Thoracic aorta (tissue), 2 donors: ENCODE measurements at regions not wholly inside any gene's neighbourhood (a gene's known extent, or its start where the extent isn't known, plus 50 kb on each side); places are given as distances from the start of the nearest gene placed in this dataset.

Experiments used
- ATAC-seq: fragments of 150-250 bp; one replicate; pipeline ENCODE4 v1.8.0; 2017; ENCODE audit warnings: low read depth; ENCODE audit not compliant: insufficient number of reproducible peaks, low FRiP score
- DNase-seq: peaks from one replicate; pipeline ENCODE4 v3.0.0-alpha.2; 2020; ENCODE audit warnings: low spot score
- H3K27ac ChIP-seq, 2 donors: fragments of 200-600 bp; sonication (generic); 1 replicate in 1 of 2; 2 replicates in 1 of 2; pipeline ENCODE4 v1.5.1; 2016; ENCODE audit warnings: mild to moderate bottlenecking in 2 of 2, moderate library complexity in 2 of 2
- H3K27me3 ChIP-seq: fragments of 200-600 bp; sonication (generic); replicated peaks from 2 replicates; pipeline ENCODE4 v1.6.0; 2016; ENCODE audit warnings: mild to moderate bottlenecking; ENCODE audit not compliant: insufficient read depth
- H3K36me3 ChIP-seq: fragments of 200-600 bp; sonication (generic); one replicate; pipeline ENCODE4 v1.5.1; 2016
- H3K4me1 ChIP-seq, 2 donors: fragments of 200-600 bp; sonication (generic); 1 replicate in 1 of 2; 2 replicates in 1 of 2; pipeline versions ENCODE4 v1.5.1 to v1.6.0; 2016; ENCODE audit warnings: low read depth in 2 of 2, mild to moderate bottlenecking in 1 of 2; ENCODE audit not compliant: control insufficient read depth in 1 of 2
- H3K4me3 ChIP-seq: fragments of 200-600 bp; sonication (generic); 2 replicates; pipeline ENCODE4 v1.5.1; 2016; ENCODE audit warnings: mild to moderate bottlenecking
- H3K9me3 ChIP-seq: fragments of 200-600 bp; sonication (generic); 2 replicates; pipeline ENCODE4 v1.5.1; 2016
- CTCF ChIP-seq: fragments of 200-600 bp; sonication (generic); IDR thresholded peaks from one replicate; pipeline ENCODE4 v1.5.1; 2019; ENCODE audit warnings: antibody characterized with exemption

GRCh38 chr13:111527614-111528229, 207.3 kb downstream of the TEX29 start:
- Histone ChIP-seq H3K27ac (no peak overlapping the region), H3K4me1 (no peaks in the 10 kb centered on the region), H3K9me3 (no peaks in the 10 kb centered on the region), H3K4me3 (no peak overlapping the region), H3K36me3 (no peaks in the 10 kb centered on the region), H3K27me3 (no peaks in the 10 kb centered on the region)
- no peak for DNase-seq
- ATAC-seq, result no peak
- TF ChIP-seq CTCF, result no peak

- H3K9me3 ChIP-seq, result no peaks in the 10 kb centered on the region
- no peak for ATAC-seq
- DNase-seq, result no peak
- no peak overlapping the region for H3K27ac ChIP-seq
- TF ChIP-seq CTCF, result no peak
- no peak overlapping the region for H3K4me3 ChIP-seq
- H3K36me3 ChIP-seq, result no peaks in the 10 kb centered on the region
- no peaks in the 10 kb centered on the region for H3K27me3 ChIP-seq
- no peaks in the 10 kb centered on the region for H3K4me1 ChIP-seq
Measured at GRCh38 chr13:111528513-111528912, 208.1 kb downstream of the TEX29 start.

- H3K4me1 ChIP-seq, result no peaks in the 10 kb centered on the region
Measured at GRCh38 chr13:111530137-111530870, 209.9 kb downstream of the TEX29 start.

DNA sequence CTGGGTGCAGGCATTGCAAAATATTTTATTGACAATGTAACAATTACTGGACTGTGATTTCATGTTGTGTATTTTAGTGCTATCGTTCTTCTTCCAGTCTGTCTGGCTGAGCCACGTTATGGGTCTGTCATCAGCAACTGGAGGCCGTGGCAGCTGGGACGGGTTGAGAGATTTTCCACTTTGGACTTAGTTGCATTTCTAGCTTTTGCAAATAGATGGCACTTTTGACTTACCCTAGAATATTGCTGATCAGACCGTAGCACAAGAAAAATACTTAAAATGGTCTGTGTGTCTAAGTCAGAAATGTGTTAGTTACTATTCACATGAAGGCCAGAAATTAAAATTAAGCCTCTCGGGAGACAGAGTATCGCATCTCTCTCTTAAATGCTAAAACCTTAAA, 211.1 kb downstream of the TEX29 start:
- no peak for ATAC-seq
- TF ChIP-seq CTCF, result no peak
- DNase-seq, result no peak
- no peaks in the 10 kb centered on the region for H3K4me1 ChIP-seq
- no peak overlapping the region for H3K4me3 ChIP-seq
- H3K36me3 ChIP-seq, result no peaks in the 10 kb centered on the region
- no peak overlapping the region for H3K27ac ChIP-seq
- no peaks in the 10 kb centered on the region for H3K9me3 ChIP-seq
- H3K27me3 ChIP-seq, result no peaks in the 10 kb centered on the region

More at GRCh38 chr13:111530137-111530870, 209.9 kb downstream of the TEX29 start:
- H3K27me3 ChIP-seq, result no peaks in the 10 kb centered on the region
- DNase-seq (no peak), ATAC-seq (no peak)
- no peak for TF ChIP-seq CTCF
- no peak overlapping the region for H3K4me3 ChIP-seq
- no peak overlapping the region for H3K27ac ChIP-seq
- H3K9me3 ChIP-seq, result no peaks in the 10 kb centered on the region
- no peaks in the 10 kb centered on the region for H3K36me3 ChIP-seq

DNA sequence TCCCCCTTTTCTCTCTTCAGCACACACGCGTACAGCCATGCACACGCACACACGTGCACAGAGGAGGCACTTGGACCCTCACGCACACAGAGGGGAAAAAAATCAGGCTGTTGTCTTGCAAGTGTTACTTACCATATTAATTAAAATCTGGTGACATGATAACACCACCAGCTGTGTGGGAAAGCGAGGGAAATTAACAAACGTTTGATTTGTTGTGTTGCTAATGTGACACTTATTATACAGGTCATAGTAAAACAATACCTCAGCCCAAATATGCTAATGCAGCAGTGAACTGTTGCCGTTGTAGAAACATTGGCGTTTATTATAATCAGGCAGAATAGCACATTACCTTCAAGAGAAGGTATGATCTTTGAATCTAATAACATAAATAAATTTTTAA, 211.7 kb downstream of the TEX29 start:
- no peak overlapping the region for H3K4me3 ChIP-seq
- no peaks in the 10 kb centered on the region for H3K4me1 ChIP-seq
- H3K27me3 ChIP-seq, result no peaks in the 10 kb centered on the region
- no peak overlapping the region for H3K27ac ChIP-seq
- no peaks in the 10 kb centered on the region for H3K36me3 ChIP-seq
- no peak for TF ChIP-seq CTCF
- no peak for DNase-seq
- ATAC-seq, result no peak
- H3K9me3 ChIP-seq, result no peaks in the 10 kb centered on the region
